Tibial nerve (tissue), 4 donors: ENCODE measurements at regions not wholly inside any gene's neighbourhood (a gene's known extent, or its start where the extent isn't known, plus 50 kb on each side); places are given as distances from the start of the nearest gene placed in this dataset.

ENCODE experiments used
- DNase-seq, 2 donors: peaks; one replicate each; pipeline ENCODE4 v3.0.0-alpha.2; 2019; ENCODE audit warnings: low spot score in 2 of 2
- H3K27ac ChIP-seq, 4 donors: fragments of 200-600 bp; sonication (generic) in 3 of 4; one replicate each; pipeline ENCODE4 v1.5.1; 2017 to 2019; ENCODE audit warnings: mild to moderate bottlenecking in 1 of 4
- H3K27me3 ChIP-seq, 2 donors: fragments of 200-600 bp; sonication (generic) in 1 of 2; one replicate each; pipeline versions ENCODE4 v1.5.1 to v1.6.0; 2017 to 2019
- H3K36me3 ChIP-seq, 3 donors: fragments of 200-600 bp; sonication (generic); one replicate each; pipeline ENCODE4 v1.5.1; 2018 to 2019
- H3K4me1 ChIP-seq, 4 donors: fragments of 200-600 bp; sonication (generic) in 3 of 4; one replicate each; pipeline ENCODE4 v1.5.1; 2017 to 2019
- H3K4me3 ChIP-seq, 4 donors: fragments of 200-600 bp; sonication (generic) in 3 of 4; one replicate each; pipeline ENCODE4 v1.5.1; 2017 to 2019; ENCODE audit warnings: mild to moderate bottlenecking in 1 of 4, moderate library complexity in 1 of 4
- H3K9me3 ChIP-seq, 4 donors: fragments of 200-600 bp; sonication (generic) in 3 of 4; one replicate each; pipeline ENCODE4 v1.5.1; 2017 to 2019
- CTCF ChIP-seq, 5 experiments: fragments of 200-600 bp in 3 of 5; fragments of 450-650 bp in 2 of 5; sonication (generic) in 3 of 5; IDR thresholded peaks; one replicate each; pipeline ENCODE4 v1.5.1; 2016 to 2019; ENCODE audit warnings: antibody characterized with exemption in 5 of 5, mild to moderate bottlenecking in 3 of 5, moderate library complexity in 2 of 5
- EP300 ChIP-seq, 2 donors: sonication (generic); formaldehyde crosslinking; IDR thresholded peaks; one replicate each; pipeline ENCODE4 v1.6.1; 2017; ENCODE audit warnings: antibody characterized with exemption in 2 of 2, mild to moderate bottlenecking in 1 of 2
- POLR2A ChIP-seq, 2 donors: fragments of 450-650 bp; IDR thresholded peaks; one replicate each; pipeline ENCODE4 v1.6.1; 2017; ENCODE audit warnings: antibody characterized with exemption in 2 of 2, mild to moderate bottlenecking in 2 of 2, moderate library complexity in 2 of 2
- WGBS, 2 donors: methylation state at CpG; one replicate each; pipeline ENCODE4 v1.1.5; 2018; 5-methylcytosine and 5-hydroxymethylcytosine counted together

- peaks cover 0 to 28% (median 12%) of the 10 kb centered on the region in 4 donors for H3K4me1 ChIP-seq
- H3K36me3 ChIP-seq, result no peaks in the 10 kb centered on the region
- WGBS, 2 donors, result 81 to 88% methylated on average over 4 of the region's 4 CpGs
- no peaks in the 10 kb centered on the region for H3K27me3 ChIP-seq
- H3K9me3 ChIP-seq, result no peaks in the 10 kb centered on the region
- peak overlapping the region in 2 of 4 donors; percentile 37 to 46 for H3K27ac ChIP-seq
- TF ChIP-seq CTCF (IDR thresholded peaks at IDR 0.05) (no peak), EP300 (IDR thresholded peaks at IDR 0.05) (peak; percentile 33 to 92), POLR2A (IDR thresholded peaks at IDR 0.05) (no peak)
- peak; percentile 55 to 81 for DNase-seq
- no peak overlapping the region for H3K4me3 ChIP-seq
These were observed 132.5 kb upstream of the ZNF648 start for GRCh38 chr1:182193908-182194550.

DNA sequence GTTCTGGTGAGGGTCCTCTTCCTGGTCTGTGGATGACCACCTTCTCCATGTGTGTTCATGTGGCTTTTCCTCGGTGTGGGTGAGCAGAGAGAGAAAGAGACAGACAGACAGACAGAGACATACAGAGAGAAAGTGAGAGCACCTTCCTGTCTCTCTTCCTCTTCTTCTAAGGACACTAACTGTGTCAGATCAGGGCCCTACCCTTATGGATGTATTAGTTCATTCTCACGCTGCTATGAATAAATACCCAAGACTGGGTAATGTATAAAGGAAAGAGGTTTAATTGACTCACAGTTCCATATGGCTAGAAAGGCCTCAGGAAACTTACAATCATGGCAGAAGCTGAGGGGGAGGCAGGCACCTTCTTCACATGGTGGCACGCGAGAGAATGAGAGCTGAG, 131.5 kb upstream of the ZNF648 start:
- no peak for DNase-seq
- Histone ChIP-seq H3K4me1 (peaks cover 0 to 21% (median 5%) of the 10 kb centered on the region in 4 donors), H3K27me3 (no peaks in the 10 kb centered on the region), H3K36me3 (no peaks in the 10 kb centered on the region), H3K4me3 (no peak overlapping the region), H3K9me3 (no peaks in the 10 kb centered on the region), H3K27ac (no peak overlapping the region)
- 91 to 92% methylated on average over 4 of the region's 4 CpGs for WGBS, 2 donors
- TF ChIP-seq EP300 (IDR thresholded peaks at IDR 0.05) (no peak), CTCF (IDR thresholded peaks at IDR 0.05) (no peak), POLR2A (IDR thresholded peaks at IDR 0.05) (no peak)

DNA sequence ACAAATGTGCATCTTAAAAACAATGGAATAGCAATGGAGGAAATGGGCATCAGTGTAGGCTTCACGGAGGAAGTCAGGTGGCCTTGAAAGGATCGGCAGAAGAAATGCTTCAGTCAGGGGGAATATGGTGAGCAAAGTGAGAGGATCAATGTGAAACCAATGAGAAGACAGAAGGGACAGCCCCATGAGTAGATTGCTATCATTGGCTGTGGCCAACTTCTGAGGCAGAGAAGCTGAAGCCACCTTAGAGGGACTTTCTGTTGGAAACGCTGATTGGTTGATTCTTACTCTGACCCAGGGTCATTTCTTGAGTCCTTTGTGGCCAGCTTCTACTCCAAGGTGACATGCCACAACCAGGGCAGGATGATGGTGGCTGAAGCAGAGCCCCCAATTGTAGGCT, 130.7 kb upstream of the ZNF648 start:
- H3K36me3 ChIP-seq, result no peaks in the 10 kb centered on the region
- no peak overlapping the region for H3K4me3 ChIP-seq
- WGBS, 2 donors, result 89 to 90% methylated on average over 3 of the region's 3 CpGs
- no peak for DNase-seq
- TF ChIP-seq POLR2A (IDR thresholded peaks at IDR 0.05) (no peak), CTCF (IDR thresholded peaks at IDR 0.05) (no peak), EP300 (IDR thresholded peaks at IDR 0.05) (no peak)
- H3K9me3 ChIP-seq, result no peaks in the 10 kb centered on the region
- no peaks in the 10 kb centered on the region for H3K27me3 ChIP-seq
- peaks cover 0 to 13% (median 2%) of the 10 kb centered on the region in 4 donors for H3K4me1 ChIP-seq
- H3K27ac ChIP-seq, result no peak overlapping the region

DNA sequence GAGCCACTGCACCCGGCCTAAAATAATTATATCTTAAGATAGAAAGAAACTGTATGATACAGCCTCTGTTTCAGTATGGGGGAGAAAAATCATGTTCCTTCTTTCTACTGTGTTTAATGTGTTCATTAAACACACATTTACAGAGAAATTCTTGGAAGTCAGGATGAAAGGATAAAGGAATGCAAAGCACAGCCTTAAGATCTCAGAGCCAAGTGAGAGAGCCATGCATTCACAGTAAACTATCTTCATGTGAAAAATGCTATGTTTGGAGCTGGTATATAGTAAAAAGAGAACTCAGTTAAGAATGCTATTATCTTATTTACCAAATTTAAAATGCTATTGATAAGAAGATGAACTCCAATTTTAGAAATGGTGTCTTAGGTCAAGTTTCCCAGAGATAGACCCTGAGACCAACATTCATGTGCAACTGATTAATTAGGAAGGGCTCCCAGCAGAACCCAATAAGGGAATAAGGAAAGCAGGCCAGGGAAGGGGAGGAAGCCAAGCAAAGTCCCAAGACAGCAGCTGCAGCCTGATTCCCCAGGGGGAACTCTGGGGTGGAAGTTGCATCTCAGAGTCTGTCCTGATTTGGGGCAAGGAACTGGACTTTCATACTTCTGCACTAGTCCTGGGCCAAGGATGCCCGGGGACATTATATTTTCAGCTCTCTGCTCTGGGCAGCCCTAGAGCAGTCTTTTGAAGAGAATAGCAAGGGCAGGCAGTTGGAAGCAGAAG, 130.0 kb upstream of the ZNF648 start:
- Histone ChIP-seq H3K4me1 (peaks cover 0 to 11% (median 2%) of the 10 kb centered on the region in 4 donors), H3K4me3 (no peak overlapping the region), H3K27me3 (no peaks in the 10 kb centered on the region), H3K9me3 (no peaks in the 10 kb centered on the region), H3K36me3 (no peaks in the 10 kb centered on the region), H3K27ac (no peak overlapping the region)
- 83 to 85% methylated on average over 2 of the region's 2 CpGs for WGBS, 2 donors
- TF ChIP-seq EP300 (IDR thresholded peaks at IDR 0.05) (no peak), POLR2A (IDR thresholded peaks at IDR 0.05) (no peak), CTCF (IDR thresholded peaks at IDR 0.05) (no peak)
- no peak for DNase-seq

DNA sequence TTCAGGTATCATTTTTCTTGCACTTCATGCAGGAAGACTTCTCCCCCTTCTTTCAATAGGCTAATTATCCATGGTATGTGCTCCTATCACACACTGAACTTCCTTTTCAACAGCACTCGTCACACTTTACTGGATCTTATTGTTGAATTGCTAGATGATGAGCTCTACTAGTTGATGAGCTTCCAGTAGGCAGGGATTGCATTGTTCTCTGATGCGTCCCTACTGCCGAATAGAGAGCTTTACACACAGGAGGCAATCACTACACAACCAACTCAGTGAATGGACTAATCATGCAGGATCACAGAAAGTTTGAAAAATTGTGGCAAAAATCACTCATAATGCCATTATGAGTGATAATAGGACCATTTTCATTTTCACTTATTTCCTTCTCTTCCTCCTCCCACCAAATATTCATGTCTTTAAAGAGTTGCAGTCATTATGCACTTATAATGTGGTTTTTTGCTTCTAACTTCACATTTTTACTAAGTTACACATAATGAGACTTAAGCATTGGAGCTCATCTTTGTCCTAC, 128.1 kb upstream of the ZNF648 start:
- no peak overlapping the region for H3K4me3 ChIP-seq
- H3K9me3 ChIP-seq, result no peaks in the 10 kb centered on the region
- H3K4me1 ChIP-seq, result peaks cover 0 to 16% (median 5%) of the 10 kb centered on the region in 4 donors
- no peaks in the 10 kb centered on the region for H3K36me3 ChIP-seq
- H3K27me3 ChIP-seq, result no peaks in the 10 kb centered on the region
- no peak for DNase-seq
- no peak for TF ChIP-seq CTCF (IDR thresholded peaks at IDR 0.05)
- no peak for TF ChIP-seq EP300 (IDR thresholded peaks at IDR 0.05)
- TF ChIP-seq POLR2A (IDR thresholded peaks at IDR 0.05), result no peak
- 59 to 67% methylated on average over 3 of the region's 3 CpGs for WGBS, 2 donors
- H3K27ac ChIP-seq, result no peak overlapping the region
